T-helper 2 cell treated with Interferon-gamma antibody and Interleukin-4, amounts not matched to agents 5 μg/mL and 100 μg/mL, for 36 hours (primary cell): ENCODE measurements at regions not wholly inside any gene's neighbourhood (a gene's known extent, or its start where the extent isn't known, plus 50 kb on each side); places are given as distances from the start of the nearest gene placed in this dataset.

Experiments
- DNase-seq: peaks from one replicate; pipeline ENCODE4 v3.0.0; 2021; ENCODE audit warnings: low spot score
- H3K27ac Mint-ChIP-seq: one replicate; pipeline ENCODE4 v1.8.0; 2021; ENCODE audit warnings: mild to moderate bottlenecking, mixed read lengths
- H3K27me3 Mint-ChIP-seq: one replicate; pipeline ENCODE4 v1.8.0; 2021; ENCODE audit warnings: low read depth, mixed read lengths
- H3K36me3 Mint-ChIP-seq: one replicate; pipeline ENCODE4 v1.8.0; 2021; ENCODE audit warnings: low read depth, mixed read lengths
- H3K4me1 Mint-ChIP-seq: one replicate; pipeline ENCODE4 v1.8.0; 2021; ENCODE audit warnings: low read depth, mixed read lengths
- H3K4me3 Mint-ChIP-seq: one replicate; pipeline ENCODE4 v1.8.0; 2022; ENCODE audit warnings: mild to moderate bottlenecking, moderate library complexity, mixed read lengths
- H3K9me3 Mint-ChIP-seq: one replicate; pipeline ENCODE4 v1.8.0; 2021; ENCODE audit warnings: mixed read lengths

DNA sequence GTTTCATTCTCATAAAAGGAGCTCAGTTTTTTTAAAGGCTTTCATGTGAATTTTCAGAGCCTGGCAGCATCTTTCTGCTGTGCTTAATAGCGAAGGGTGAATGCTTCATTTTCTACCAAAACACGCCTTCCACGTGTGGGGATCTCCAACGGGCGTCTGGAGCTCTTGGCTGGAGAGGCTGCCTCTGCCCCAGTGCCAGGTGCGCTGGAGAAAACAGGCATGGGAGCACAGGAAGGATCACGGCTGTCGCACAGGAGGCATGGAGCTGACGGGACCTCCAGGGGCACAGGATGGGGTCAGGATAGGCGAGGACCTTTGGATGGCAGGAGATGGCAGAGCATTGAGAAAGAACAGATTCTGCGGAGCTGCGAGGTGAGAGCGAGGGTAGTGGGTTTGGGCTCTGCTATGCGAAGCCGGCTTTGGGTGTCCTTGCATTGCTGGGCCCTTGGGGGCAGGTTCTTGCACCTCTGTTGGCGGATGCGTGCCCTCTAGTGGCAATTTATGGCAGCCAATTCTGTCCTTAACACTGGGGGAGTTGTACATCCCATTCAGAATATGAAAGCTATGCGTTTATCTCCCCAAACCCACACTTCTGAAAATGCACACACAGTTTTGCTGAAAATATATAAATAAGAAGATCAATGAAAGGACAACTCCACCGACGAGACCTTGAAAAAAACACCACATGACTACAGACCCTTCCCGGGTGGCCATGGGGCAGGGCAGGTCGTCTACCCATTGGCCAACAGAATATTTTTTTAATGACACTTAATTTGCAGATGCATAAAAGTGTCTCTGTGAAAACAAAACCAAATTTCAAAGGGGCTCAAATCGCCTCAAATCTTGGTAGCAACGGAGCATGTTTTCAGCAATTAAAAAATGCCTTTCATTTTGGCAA is 90.4 kb upstream of the SLC35G4 start:
- Mint-ChIP-seq H3K9me3 (no peaks in the 10 kb centered on the region), H3K4me1 (no peaks in the 10 kb centered on the region), H3K27me3 (peaks cover 8% of the 10 kb centered on the region), H3K4me3 (no peak overlapping the region), H3K27ac (no peak overlapping the region), H3K36me3 (no peaks in the 10 kb centered on the region)
- DNase-seq = peak; percentile 12

DNA sequence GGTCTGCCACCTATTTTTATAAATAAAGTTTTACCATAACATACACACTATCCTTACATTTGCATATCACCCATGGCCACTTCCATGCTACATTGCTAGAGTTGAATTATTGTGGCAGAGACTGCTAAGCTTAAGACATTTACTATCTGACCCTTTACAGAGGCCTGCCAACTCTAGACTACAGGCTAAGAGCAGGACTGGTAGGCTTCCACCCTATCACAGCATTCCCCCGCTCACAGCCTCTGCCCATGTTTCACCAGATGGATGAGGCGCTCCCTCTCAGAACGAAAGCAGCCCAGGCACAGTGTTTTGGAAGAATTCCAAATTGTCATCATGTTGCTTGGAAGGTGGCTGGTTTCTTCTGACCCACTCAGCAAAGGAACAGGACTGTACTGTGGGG is 91.7 kb upstream of the SLC35G4 start:
- Mint-ChIP-seq H3K27me3 (peaks cover 5% of the 10 kb centered on the region), H3K36me3 (no peaks in the 10 kb centered on the region), H3K4me3 (no peak overlapping the region), H3K27ac (no peak overlapping the region), H3K9me3 (no peaks in the 10 kb centered on the region), H3K4me1 (no peaks in the 10 kb centered on the region)
- DNase-seq = no peak

DNA sequence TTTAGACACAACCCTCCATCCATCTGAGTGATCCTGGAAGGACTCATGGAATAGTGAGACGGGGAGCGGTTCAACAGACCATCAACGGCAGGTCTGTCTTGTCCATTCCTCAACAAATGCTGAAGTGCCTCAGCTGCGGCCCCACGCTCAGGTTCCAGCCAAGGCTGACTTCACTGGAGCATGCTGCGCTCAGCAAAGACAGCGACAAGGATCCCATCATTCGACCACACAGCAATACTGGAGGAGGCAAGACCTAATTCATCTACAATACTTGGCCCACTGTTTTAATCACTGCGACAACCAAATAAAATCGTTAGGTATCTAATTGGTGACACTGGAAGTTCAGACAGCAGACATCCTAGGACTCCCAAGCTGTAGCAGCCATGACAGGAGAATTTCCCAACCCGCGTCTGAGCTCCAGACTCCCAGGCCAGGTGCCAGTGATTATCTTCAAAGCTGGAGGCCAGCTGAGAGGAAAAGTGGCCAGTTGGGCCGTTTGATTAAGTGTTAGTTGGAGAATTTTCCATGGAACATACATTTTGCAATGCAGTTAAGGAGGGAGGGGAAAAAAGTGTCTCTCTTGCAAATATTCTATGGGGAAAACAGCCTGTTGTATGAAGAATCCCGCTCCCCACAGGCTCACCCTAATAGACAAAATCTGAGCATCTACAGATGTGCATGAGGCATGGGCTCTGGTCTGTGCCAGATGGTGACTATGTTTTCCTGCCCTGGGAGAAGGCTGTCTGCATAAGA is 92.5 kb upstream of the SLC35G4 start:
- Mint-ChIP-seq H3K27ac (no peak overlapping the region), H3K4me1 (no peaks in the 10 kb centered on the region), H3K36me3 (no peaks in the 10 kb centered on the region), H3K27me3 (peaks cover 5% of the 10 kb centered on the region), H3K9me3 (no peaks in the 10 kb centered on the region), H3K4me3 (no peak overlapping the region)
- no peak for DNase-seq

DNA sequence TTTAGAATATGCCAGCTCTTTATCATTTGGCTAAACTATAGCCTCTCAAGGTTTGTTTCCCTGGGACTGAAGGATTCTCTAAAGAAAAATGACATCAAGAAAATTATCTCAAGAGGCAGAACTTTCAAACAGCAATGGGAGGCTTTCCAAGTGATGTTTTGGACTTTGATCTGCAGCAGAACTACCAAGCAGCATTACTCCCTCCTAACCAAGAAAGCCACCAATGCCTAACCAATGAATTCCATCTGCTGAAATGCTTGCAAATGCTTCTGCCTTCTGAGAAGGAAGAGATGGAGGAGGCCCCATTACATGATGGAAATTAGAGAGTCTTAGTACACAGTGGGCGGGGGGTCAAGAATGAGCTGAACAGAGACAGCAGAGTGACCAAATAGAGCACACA is 95.1 kb upstream of the SLC35G4 start:
- H3K4me1 Mint-ChIP-seq = peaks cover 10% of the 10 kb centered on the region
- H3K36me3 Mint-ChIP-seq = no peaks in the 10 kb centered on the region
- no peaks in the 10 kb centered on the region for H3K9me3 Mint-ChIP-seq
- DNase-seq = no peak
- H3K4me3 Mint-ChIP-seq = no peak overlapping the region
- H3K27me3 Mint-ChIP-seq = peaks cover 5% of the 10 kb centered on the region
- no peak overlapping the region for H3K27ac Mint-ChIP-seq

DNA sequence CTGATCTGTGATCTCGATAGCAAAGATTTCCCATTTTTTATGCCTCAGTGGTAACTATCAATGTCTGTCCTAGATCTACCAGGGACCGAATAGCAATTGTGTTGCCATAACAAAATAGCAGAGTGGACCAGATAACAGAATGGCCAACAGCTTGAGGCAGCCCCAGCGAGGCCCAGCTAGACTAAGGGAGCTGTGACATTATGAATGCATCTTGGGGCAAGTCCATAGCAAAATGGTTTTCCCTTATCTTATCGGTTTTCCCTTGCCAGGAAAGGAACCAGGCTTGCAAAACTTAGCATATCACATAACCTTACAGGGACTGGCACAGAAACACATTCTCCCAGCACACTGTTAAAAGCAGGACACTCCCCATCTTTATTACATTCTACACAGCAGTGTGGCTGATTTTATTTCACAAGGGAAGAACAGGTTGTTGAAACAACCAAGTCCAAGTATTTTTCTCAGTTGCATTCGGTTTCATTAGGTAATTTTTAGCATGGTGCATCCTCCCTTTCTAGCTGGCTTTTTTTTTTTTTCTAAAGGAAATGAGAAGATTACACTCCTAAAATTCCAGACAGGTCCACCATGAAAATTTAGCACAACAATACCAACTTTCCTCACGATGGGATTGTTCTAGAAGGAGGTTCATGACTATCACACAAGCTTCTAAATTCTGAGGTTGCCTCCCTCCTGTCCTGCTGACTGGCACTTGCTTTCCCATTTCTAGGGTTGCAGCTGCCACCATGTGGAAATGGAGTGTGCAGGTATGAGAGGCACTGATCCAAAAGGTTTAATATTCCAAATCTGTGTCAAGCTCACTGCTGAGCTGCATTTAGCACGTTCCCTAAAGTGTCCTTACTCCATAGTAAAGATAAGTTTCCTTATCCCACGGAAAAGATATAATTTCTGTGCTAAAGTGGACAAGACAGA is 97.0 kb upstream of the SLC35G4 start:
- Mint-ChIP-seq H3K27me3 (peaks cover 17% of the 10 kb centered on the region), H3K27ac (no peak overlapping the region), H3K4me1 (peaks cover 10% of the 10 kb centered on the region), H3K4me3 (no peak overlapping the region), H3K36me3 (no peaks in the 10 kb centered on the region), H3K9me3 (no peaks in the 10 kb centered on the region)
- DNase-seq = no peak

DNA sequence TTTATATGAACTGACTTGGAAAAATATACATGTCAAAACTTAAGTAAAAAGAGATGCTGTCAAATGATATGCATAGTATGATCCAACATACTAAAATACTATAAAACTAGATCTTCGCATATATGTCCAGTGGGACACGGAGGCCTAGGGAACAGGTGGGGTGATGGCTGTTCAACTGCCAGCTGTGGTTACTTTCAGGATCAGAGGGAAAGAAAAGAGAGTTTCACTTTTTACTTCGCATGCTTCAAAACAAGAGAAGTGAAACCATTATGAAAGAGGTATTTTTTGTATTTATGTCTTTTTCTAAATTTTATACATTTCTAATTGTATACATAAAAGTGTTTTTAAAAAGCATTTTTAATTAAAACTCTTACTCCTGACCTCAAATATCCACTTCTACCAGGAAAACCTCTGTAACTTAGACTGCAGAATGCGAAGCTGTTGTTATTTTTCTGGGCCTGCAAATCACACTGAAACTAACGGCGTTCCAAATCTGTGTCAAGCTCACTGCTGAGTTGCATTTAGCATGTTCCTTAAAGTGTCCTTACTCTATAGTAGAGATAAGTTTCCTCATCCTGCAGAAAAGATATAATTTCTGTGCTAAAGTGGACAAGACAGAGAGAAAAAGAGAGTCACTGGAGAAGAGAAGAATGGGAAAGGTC is 97.8 kb upstream of the SLC35G4 start:
- no peak for DNase-seq
- H3K36me3 Mint-ChIP-seq = no peaks in the 10 kb centered on the region
- H3K27ac Mint-ChIP-seq = no peak overlapping the region
- peak overlapping the region; percentile 12 for H3K4me3 Mint-ChIP-seq
- H3K9me3 Mint-ChIP-seq = no peaks in the 10 kb centered on the region
- H3K27me3 Mint-ChIP-seq = peaks cover 17% of the 10 kb centered on the region
- H3K4me1 Mint-ChIP-seq = peaks cover 10% of the 10 kb centered on the region

DNA sequence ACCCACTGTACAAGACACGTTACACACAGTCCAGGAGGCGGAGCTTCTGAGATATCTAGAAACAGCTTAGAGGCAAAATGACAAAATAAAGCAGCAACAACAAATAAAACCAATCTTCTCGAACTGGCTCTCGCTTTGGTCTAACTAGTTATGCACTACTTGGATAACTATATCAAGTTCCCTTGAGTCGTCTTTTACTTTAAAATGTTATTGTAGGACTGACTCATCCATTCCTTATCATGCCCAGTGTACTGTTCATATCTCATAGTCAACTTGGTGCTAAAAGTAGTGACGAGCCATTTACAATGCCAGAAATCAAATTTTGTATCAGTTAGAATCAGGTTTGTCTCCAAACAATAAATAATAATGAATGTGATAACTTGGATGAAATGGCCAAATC is 102.5 kb upstream of the SLC35G4 start:
- H3K36me3 Mint-ChIP-seq = no peaks in the 10 kb centered on the region

DNA sequence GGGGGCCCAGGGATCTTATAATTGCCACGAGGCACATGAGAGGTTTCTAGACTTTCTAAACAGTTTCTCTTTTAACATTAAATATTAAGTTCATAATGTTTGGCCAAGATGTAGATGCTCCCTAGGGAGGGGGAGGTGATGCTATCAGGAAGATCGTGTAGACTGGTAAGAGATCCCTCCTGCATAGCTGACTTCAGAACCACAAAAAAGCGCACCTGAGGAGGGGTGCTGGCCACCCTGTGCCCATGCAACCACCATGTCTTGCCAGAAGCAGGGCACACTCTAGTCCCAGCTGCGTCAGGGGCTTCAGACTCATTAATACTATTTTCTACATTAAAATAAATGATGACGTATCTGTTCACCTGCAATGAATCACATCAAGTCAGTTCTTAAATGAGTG is 103.4 kb upstream of the SLC35G4 start:
- Mint-ChIP-seq H3K27ac (no peak overlapping the region), H3K4me1 (peaks cover 4% of the 10 kb centered on the region), H3K4me3 (no peak overlapping the region), H3K9me3 (no peaks in the 10 kb centered on the region), H3K27me3 (peaks cover 14% of the 10 kb centered on the region), H3K36me3 (no peaks in the 10 kb centered on the region)
- DNase-seq = no peak

More for the DNA sequence above, 102.5 kb upstream of the SLC35G4 start:
- no peak for DNase-seq
- peaks cover 14% of the 10 kb centered on the region for H3K27me3 Mint-ChIP-seq
- H3K4me3 Mint-ChIP-seq = no peak overlapping the region
- H3K4me1 Mint-ChIP-seq = peaks cover 10% of the 10 kb centered on the region
- H3K9me3 Mint-ChIP-seq = no peaks in the 10 kb centered on the region
- H3K27ac Mint-ChIP-seq = no peak overlapping the region

DNA sequence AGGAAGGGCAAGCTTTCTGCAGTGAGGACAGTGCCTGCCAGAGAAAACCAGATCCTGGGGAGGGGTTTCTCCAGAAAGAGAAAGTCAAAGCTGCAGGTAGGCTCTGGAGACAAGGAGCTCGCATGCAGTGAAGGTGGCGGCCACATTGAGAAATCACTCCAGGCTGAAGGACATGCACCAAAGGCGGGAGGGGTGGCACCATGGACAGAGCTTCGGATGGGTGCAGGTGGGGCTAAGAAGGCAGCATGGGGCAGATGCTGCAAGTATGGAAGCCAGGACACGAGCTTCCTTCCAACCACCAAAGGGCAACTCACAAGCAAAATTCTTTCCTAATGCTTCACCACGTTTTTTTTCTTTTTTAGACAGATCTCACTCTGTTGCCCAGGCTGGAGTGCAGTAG is 104.4 kb upstream of the SLC35G4 start:
- no peak overlapping the region for H3K4me3 Mint-ChIP-seq
- no peaks in the 10 kb centered on the region for H3K9me3 Mint-ChIP-seq
- no peaks in the 10 kb centered on the region for H3K4me1 Mint-ChIP-seq
- H3K36me3 Mint-ChIP-seq = no peaks in the 10 kb centered on the region
- peaks cover 14% of the 10 kb centered on the region for H3K27me3 Mint-ChIP-seq
- DNase-seq = no peak
- H3K27ac Mint-ChIP-seq = no peak overlapping the region

DNA sequence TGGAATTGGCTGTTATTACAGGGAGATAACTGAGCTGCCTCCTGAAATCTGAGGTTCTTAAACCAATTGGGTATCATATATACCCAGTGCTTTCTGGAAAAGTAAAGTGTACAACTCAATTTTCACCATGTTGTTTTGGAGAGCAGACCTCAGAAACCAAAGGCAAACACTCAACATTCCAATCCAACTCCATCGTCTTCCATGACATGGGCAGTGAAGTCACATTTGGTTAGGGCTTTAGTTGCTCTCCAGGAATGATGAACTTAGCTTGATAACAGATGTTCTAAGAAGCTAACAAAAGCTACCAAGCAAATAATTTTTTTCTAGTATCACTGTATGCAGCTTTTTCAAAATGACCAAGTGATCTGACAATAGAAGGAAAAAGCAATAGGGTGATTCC is 107.0 kb upstream of the SLC35G4 start:
- no peak overlapping the region for H3K4me3 Mint-ChIP-seq
- no peaks in the 10 kb centered on the region for H3K4me1 Mint-ChIP-seq
- no peaks in the 10 kb centered on the region for H3K36me3 Mint-ChIP-seq
- peaks cover 3% of the 10 kb centered on the region for H3K27me3 Mint-ChIP-seq
- no peaks in the 10 kb centered on the region for H3K9me3 Mint-ChIP-seq
- no peak for DNase-seq
- H3K27ac Mint-ChIP-seq = no peak overlapping the region

DNA sequence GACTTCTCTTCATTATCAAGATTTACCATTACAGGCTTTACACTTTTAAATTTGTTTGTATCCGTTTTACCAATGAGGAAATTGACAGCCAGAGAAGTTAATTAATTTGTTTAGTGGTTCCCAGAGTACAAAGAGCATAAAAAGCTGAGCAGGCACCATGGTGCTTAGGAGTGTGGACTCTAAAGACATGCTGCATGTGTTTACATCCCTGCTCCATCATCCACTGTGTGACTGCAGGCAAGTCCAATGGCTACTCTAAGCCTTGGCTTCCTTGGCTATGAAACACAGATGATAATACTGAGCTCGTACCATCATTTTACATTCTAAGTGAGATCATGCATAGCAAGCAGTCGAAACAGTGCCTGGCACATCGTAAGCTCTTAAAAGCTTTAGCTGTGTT is 108.0 kb upstream of the SLC35G4 start:
- DNase-seq = no peak
- Mint-ChIP-seq H3K36me3 (no peaks in the 10 kb centered on the region), H3K9me3 (no peaks in the 10 kb centered on the region), H3K4me1 (no peaks in the 10 kb centered on the region), H3K27ac (no peak overlapping the region), H3K4me3 (no peak overlapping the region), H3K27me3 (peaks cover 3% of the 10 kb centered on the region)

DNA sequence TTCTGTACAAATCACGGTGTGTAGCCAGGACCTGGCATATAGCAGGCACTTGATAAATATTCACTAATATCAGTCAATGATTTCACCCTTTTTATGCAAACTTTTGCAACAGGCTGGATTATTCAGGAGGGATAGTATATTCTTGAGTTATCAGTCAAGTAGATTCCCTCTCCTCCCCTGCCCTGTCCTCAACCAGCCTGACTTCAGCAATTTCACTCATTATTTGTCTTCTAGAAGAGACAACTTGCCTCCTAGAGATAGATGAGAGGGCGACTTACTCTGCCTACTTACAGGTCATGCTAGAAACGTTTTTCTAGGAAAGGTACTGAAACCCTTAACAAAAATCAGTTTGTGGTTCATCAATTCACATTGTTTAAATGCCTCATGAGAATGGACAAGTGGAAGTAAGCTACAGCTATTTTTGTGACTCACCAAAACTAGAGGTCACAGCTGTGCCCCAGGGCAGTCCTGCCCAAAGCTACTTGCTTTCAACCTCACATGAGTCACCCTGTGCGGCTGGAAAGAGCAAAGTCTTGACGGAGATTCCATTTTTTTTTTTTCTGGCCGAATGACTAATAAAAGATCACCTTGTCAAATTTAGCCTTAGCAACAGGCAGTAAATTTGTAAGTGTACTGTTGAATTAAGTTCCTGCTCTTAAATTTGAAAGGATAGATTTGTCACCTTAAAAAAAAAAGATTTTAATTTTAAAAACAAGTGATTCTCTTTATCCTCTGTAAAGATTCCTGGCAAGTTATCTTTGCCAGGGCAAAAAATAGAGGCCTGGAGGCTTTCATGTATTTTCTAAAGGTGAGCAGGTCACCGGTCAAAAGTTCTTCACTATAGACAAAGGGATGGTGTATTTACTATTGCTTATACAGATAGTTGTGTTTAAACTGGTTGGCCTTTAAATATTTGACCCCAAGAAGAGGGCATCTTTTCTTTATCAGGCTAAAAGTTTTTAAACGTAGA is 109.0 kb upstream of the SLC35G4 start:
- Mint-ChIP-seq H3K4me3 (no peak overlapping the region), H3K36me3 (no peaks in the 10 kb centered on the region), H3K4me1 (no peaks in the 10 kb centered on the region), H3K27me3 (peaks cover 5% of the 10 kb centered on the region), H3K27ac (no peak overlapping the region), H3K9me3 (no peaks in the 10 kb centered on the region)
- no peak for DNase-seq
